Erythroblast (primary cell): ENCODE measurements at regions not wholly inside any gene's neighbourhood (a gene's known extent, or its start where the extent isn't known, plus 50 kb on each side); places are given as distances from the start of the nearest gene placed in this dataset.

ENCODE experiments used
- DNase-seq, 2 experiments: peaks; one replicate each; lab custom pipeline; 2025; lab: John Stamatoyannopoulos, UW
- GATA1 ChIP-seq: IDR thresholded peaks from 2 replicates; pipeline ENCODE4 v1.6.1; 2011; ENCODE audit warnings: low read depth, mild to moderate bottlenecking, control low read depth, low read length, moderate library complexity
- POLR2A ChIP-seq: IDR thresholded peaks from 2 replicates; pipeline ENCODE4 v1.6.1; 2011; ENCODE audit warnings: mild to moderate bottlenecking, low read length

DNA sequence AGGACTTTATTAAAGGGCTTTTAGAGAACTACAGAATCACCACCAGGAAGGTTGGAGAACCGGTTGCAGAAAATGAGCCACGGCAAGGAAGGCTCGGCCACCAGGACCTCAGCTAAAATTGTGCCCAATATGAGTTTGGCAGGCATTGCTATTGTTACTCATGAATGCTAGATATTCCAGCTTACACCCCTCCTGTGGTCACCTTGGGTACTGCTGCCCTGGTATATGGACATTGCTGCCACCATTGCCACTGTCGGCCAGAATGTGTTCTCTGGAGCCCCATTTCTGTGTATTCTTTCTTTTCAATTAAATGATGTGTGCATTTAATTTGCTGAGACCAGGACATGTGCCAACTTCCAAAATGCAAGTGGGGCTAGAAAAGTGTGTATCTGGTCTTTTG is 626.7 kb upstream of the BOD1L1 start:
- peak in 1 of 2 experiments; percentile 1 for DNase-seq
- no peak for TF ChIP-seq GATA1
- no peak for TF ChIP-seq POLR2A

DNA sequence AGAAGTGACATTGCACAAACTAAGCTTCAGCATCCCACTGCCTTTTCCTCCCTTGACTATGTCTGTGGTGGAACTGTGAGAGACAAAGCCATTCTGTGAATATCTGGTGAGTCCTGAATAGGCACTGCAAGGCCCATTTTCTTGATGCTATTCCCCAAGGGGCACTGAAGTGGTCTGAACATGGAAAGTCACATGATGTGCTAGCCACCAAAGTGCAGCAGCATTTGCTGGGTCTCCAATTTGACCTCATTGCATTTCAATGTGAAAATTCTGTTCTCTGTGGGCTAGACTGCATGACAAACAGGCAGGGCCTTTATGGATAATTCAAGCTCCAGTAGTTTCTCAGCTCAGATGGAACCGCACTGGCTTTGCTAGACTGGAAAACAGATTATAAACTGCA is 627.4 kb upstream of the BOD1L1 start:
- no peak for TF ChIP-seq GATA1
- TF ChIP-seq POLR2A, result no peak

DNA sequence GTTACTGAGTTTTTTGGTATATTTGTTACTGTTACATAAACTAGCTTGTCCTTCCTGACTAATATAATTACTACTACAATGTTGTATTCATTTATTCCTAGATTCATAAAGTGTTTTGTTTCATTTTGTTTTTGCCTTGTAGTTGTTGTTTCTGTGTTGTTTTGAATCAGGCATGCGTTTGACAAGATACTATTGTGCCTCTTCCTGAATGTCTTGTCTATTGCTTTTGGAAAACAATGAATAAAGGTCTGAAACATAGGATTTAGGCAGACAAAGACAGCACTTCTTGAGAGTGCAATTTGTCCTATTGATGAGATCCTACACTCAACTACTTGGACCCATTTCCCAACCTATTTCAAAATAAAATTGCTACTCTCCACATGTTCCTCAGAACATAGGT is 630.4 kb upstream of the BOD1L1 start:
- DNase-seq, result no peak
- no peak for TF ChIP-seq GATA1
- no peak for TF ChIP-seq POLR2A

More for the DNA sequence above, 627.4 kb upstream of the BOD1L1 start:
- no peak for DNase-seq

DNA sequence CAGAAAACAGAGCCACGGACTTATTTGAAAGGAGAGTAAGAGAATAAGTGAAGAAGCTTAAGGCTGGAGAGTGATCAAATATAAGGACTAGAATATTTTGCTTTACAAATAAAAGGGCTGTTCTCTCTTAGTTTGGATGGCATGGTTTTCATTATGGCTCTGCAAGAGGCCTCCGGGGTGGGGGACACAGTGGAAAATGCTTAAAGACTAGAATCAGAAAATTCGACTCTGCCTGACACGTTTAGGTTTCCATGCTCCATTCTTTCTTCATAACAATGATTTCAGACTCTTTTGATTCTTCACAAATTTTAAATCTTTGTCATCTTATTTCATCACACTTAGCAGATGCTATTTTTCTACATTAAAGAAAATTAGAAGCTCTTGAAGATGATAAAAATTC is 632.4 kb upstream of the BOD1L1 start:
- no peak for DNase-seq
- no peak for TF ChIP-seq POLR2A

DNA sequence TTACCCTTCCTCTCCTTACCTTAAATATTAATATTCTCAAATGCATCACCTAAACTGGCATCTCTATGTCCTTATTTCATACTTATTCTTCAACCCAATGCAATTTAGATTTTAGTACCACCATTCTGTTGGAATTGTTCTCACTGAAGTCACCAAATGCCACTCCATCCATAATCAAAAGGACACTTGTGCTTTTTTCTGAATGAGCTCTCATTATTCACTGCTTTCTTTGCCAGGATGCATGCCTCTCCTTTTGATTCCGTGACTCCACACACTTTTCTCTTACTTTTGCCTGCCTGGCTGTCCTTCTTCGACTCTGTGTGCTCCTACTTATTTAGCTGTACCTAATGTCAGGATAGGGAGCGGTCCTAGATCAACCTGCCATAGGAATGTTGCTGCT is 633.1 kb upstream of the BOD1L1 start:
- TF ChIP-seq POLR2A (no peak), GATA1 (no peak)
- no peak for DNase-seq

DNA sequence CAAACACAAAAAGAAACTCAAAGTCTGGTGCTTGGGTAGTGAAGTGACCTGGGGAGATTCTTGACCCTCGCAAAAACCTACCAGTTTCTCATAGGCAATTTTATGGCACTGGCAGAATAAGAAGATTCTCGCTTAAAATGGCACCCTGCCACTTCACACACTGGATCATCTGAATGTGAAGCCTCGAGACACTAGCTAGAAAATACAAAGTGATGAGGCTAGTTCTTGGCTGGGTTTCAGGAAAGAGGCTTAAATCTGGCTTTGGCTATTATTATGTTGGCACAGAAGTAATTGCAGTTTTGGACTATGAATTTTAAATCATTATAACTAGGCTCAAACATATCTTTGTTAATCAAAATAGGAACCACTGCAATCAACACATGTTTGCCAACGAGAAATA is 634.7 kb upstream of the BOD1L1 start:
- TF ChIP-seq GATA1 (no peak), POLR2A (no peak)
- DNase-seq, result no peak

DNA sequence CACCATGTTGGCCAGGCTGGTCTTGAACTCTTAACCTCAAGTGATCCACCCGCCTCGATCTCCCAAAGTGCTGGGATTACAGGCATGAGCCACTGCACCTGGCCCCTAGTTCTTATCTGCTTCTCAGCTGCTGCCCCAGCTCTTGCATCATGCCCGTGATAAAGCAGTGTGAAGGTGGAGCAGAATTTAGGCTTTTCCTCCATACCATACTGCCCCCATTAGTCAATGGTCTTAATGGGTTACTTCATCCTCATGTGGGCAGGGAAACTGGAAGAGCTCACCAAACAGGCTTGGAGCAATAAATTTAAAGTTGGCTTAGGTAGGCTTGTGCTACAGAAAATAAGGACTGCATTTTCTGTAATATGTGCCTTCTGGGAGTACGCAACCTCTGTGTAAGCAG is 636.9 kb upstream of the BOD1L1 start:
- no peak for DNase-seq
- no peak for TF ChIP-seq POLR2A

DNA sequence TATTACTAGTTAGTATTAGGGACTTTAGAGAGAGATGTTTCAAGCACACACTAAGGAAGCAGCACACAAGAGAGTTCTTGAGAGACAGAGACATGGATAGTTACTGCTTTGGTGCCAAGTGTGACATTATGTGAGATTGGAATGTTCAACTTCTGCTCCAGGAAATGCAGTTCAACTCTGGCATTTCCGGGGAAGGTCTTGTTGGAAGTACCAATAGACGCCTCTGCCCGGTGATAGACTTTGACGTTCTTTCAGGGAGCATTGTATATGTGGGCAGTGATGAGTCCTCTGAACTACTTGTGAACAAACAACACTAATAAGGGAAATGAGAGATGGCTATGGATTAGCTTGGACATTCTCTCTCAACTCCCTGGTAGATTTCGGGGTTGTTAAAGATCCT is 638.1 kb upstream of the BOD1L1 start:
- no peak for TF ChIP-seq GATA1
- no peak for TF ChIP-seq POLR2A
- DNase-seq, result no peak

DNA sequence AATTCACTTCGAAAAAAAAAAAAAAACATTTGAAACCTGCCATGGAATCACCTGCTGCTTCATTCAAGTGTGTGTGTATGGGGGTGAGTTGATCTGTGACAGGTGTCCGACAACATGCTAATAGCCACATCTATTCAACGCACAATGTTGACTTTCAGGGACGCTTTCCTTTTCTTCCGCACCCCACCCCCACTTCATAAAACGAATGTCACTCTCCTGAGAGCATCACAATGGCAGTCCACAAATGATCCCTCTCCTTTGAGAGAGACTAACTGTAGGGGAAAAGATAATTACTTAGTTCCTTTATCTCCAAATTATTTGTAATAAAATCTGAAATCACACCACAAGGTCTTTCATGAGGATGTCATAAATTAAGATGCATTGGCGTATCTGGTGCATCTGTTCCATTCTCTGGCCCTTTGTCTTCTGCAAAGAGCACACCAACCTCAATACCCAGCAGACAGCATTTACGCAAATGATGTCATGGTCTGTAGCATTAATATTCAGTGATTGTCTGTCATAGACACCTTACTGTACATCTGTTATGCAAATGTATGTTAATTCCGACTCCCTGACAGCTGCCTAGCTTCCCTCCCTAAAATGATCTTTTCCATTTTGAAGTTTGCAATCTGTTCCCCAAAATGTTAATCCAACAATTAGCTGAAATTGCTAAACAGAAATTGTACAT is 640.0 kb upstream of the BOD1L1 start:
- TF ChIP-seq GATA1, result no peak
- no peak for TF ChIP-seq POLR2A
- DNase-seq, result no peak

DNA sequence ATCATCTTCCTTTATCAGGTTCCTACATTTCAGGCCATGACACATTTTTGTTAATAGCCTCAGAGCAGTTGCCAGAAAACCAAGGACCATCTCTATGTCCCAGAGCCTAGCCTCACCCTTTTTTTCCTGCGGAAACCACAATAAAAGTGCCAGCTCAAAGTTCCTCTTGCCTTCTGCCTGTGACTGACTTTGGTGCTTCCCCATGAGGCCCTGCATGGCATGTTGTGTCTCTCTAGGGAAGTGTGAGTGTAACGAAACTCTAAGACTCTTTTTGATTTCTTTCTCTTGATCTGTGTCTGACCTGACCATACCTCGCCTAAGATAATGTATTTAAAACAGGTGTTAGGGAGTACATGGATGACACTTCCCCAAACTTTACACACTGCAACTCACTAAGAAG is 642.3 kb upstream of the BOD1L1 start:
- no peak for DNase-seq
- TF ChIP-seq POLR2A, result no peak
- TF ChIP-seq GATA1, result no peak

DNA sequence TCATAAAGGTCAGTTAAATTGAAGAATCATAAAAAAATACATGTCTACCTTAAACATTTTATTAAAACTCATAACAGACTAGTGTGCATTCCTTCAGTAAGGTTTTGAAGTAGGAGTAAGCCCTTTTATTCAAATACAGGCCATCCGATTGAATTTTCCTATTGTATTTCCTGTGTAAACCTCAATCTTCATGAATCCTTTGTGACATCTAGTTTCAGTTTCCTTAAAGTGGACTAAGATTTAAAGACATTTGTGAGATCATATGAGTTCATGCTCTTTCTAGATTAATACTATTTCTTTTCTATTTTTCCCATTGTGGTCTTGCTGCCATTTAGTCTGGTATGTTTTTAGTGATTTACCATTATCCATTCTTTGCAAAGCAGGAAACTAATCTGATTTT is 644.7 kb upstream of the BOD1L1 start:
- DNase-seq, result no peak

DNA sequence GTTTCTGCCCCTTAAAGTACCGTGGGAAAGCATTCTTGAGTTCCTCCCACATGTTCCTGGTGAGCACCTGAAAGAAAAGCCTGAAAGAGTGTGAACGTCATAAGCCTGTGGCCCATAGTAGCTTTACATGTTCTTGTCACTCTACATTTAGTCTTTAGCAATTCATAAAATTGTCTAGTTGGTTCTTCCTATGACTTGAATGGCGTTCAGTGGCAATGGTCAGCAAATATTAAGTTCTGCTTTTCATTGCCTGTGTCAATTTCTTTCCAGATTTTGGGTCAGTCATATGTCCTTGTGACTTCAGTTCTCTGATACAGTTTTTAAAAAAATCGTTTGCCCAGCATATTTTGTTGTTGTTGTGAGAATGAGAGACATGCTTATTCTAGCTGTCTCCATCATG is 650.0 kb upstream of the BOD1L1 start:
- TF ChIP-seq POLR2A (no peak), GATA1 (no peak)
- no peak for DNase-seq

More for the DNA sequence above, 644.7 kb upstream of the BOD1L1 start:
- no peak for TF ChIP-seq GATA1
- no peak for TF ChIP-seq POLR2A

DNA sequence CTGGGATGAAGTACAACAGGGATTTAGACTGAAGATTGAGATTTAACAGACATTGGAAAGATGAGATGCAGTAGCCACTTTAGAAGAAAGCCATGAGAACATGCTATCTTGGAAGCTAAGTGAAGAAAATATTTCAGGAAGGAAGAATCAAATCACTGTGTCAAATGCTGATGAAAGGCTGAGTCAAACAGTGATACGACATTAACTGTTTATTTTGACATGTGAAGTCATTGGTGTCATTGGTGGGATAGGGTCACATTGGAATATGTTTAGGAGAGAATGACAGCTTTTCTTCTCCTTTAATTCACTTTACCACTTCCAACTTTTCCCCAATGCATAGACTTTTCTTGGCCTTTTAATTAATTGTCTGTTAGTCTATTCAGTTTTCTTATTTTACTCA is 653.0 kb upstream of the BOD1L1 start:
- no peak for DNase-seq
- TF ChIP-seq GATA1 (no peak), POLR2A (no peak)

DNA sequence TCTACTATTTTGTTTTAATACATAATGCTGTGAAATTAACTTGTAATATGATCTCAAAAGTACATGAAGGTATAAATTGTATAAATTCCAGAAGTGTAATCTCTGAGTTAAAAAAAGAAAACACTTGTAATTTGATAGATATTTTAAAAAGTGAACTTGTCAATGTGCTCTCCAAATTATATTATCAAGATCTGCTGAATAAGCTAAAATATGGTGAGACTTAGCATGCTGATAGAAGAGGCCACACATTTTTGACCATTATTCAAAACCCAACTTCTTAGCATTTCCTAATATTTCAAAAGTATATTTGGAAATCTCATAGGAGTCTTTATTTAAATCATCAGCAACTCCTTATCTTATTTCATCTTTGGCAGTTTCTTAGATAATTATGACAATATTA is 657.1 kb upstream of the BOD1L1 start:
- TF ChIP-seq POLR2A (no peak), GATA1 (no peak)
- no peak for DNase-seq

DNA sequence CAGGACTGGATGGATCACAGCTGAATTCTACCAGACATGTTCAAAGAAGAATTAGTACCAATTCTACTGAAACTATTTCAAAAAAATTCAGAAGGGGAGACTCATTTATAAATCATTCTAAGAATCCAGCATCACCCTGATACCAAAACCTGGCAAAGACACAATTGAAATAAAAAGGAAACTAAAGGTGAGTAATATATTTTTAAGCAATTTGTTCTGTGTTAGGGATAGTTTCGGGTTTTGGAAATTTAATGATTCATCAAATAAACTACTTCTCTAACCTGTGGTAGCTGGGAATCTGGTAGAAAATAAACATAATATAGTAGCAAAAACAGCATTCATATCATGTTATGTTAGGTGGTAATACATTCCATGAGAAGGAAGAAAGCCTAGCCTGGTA is 662.2 kb upstream of the BOD1L1 start:
- no peak for TF ChIP-seq POLR2A
- TF ChIP-seq GATA1, result no peak
- DNase-seq, result no peak
